ENCODE measurements at regions not wholly inside any gene's neighbourhood (a gene's known extent, or its start where the extent isn't known, plus 50 kb on each side); places are given as distances from the start of the nearest gene placed in this dataset.

- TF ChIP-seq POLR2AphosphoS5 (IDR thresholded peaks at IDR 0.05), result no peak
- TF ChIP-seq EP300 (IDR thresholded peaks at IDR 0.05; ENCODE audit: low read depth), result no peak
Measured at GRCh38 chr14:28629328-28630004, 137.1 kb upstream of the FOXG1 start.
